ENCODE measurements at regions not wholly inside any gene's neighbourhood (a gene's known extent, or its start where the extent isn't known, plus 50 kb on each side); places are given as distances from the start of the nearest gene placed in this dataset.

DNA sequence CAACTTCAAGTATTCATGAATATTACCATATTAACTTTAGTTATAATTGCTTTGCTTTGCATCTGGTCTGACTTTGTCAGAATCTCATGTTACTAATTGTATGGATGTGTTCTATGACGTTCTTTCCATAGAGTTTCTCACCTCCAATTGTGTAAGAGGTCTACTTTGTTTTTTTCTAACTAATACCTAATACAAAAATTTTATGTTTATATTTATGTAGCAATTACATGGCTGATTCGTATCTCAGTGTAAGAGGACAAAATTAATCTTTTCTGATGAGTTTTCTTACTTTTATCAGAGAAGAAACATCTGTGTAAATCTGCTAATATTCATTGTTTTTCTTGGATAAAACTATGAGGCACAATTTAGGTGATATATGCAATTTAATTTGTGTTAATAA lies 224.8 kb upstream of the B3GALT2 start:
- Histone ChIP-seq H3K9me1 (ENCODE audit: control insufficient read depth, insufficient read depth, low read length) (no peaks in the 10 kb centered on the region), H3K79me2 (ENCODE audit: control insufficient read depth, insufficient read depth, low read length) (no peaks in the 10 kb centered on the region), H3K4me2 (ENCODE audit: insufficient read depth, low read length) (no peak overlapping the region), H3K9ac (ENCODE audit: insufficient read depth in 1 of 2, low read depth in 2 of 2, low read length in 2 of 2) (no peak overlapping the region), H4K20me1 (replicated peaks; ENCODE audit: control insufficient read depth, insufficient read depth, low read length) (no peaks in the 10 kb centered on the region), H3K4me3 (no peak overlapping the region), H3K27ac (ENCODE audit: extremely low read depth, low read depth, low read length) (no peak overlapping the region), H2AFZ (ENCODE audit: low read depth, low read length) (no peak overlapping the region), H3K27me3 (ENCODE audit: control insufficient read depth in 2 of 2, insufficient read depth in 2 of 2, low read length in 2 of 2) (no peaks in the 10 kb centered on the region), H3K9me3 (replicated peaks; ENCODE audit: control insufficient read depth, insufficient read depth, low read depth, low read length) (no peaks in the 10 kb centered on the region), H3K36me3 (ENCODE audit: control insufficient read depth, insufficient read depth, low read length) (no peaks in the 10 kb centered on the region), H3K4me1 (replicated peaks in 1 of 2; ENCODE audit: control insufficient read depth in 2 of 2, insufficient read depth in 2 of 2, low read length in 2 of 2) (no peaks in the 10 kb centered on the region)
- ChIA-PET POLR2A (no interaction called here), CTCF (ENCODE audit: low intra/inter-chr PET ratio) (no interaction called here)
- ATAC-seq: no peak
- no peak for DNase-seq (ENCODE audit: extremely low read depth in 1 of 4, low spot score in 3 of 4)
- no TSS peak for BruUV-seq (replicated peaks)
- intact Hi-C loops (cut with micrococcal nuclease): no loop called here
- 0% methylated on average over 2 of the region's 2 CpGs for WGBS (ENCODE audit: insufficient coverage, low coverage, missing lambda C conversion rate)
- FAIRE-seq: no peak
- in situ Hi-C loops (cut with MboI): no loop called here
- no peak for TF ChIP-seq SLC30A9 (CRISPR knock-in tag; IDR thresholded peaks at IDR 0.05)
- TF ChIP-seq, protein P1, sequence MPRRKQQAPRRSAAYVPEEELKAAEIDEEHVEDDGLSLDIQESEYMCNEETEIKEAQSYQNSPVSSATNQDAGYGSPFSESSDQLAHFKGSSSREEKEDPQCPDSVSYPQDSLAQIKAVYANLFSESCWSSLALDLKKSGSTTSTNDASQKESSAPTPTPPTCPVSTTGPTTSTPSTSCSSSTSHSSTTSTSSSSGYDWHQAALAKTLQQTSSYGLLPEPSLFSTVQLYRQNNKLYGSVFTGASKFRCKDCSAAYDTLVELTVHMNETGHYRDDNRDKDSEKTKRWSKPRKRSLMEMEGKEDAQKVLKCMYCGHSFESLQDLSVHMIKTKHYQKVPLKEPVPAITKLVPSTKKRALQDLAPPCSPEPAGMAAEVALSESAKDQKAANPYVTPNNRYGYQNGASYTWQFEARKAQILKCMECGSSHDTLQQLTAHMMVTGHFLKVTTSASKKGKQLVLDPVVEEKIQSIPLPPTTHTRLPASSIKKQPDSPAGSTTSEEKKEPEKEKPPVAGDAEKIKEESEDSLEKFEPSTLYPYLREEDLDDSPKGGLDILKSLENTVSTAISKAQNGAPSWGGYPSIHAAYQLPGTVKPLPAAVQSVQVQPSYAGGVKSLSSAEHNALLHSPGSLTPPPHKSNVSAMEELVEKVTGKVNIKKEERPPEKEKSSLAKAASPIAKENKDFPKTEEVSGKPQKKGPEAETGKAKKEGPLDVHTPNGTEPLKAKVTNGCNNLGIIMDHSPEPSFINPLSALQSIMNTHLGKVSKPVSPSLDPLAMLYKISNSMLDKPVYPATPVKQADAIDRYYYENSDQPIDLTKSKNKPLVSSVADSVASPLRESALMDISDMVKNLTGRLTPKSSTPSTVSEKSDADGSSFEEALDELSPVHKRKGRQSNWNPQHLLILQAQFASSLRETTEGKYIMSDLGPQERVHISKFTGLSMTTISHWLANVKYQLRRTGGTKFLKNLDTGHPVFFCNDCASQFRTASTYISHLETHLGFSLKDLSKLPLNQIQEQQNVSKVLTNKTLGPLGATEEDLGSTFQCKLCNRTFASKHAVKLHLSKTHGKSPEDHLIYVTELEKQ (CRISPR knock-in tag; IDR thresholded peaks at IDR 0.05): no peak
- no peak for TF ChIP-seq MLLT1 (IDR thresholded peaks at IDR 0.05)
- no peak for TF ChIP-seq ZFP91 (CRISPR knock-in tag; IDR thresholded peaks at IDR 0.05)
- TF ChIP-seq, protein P2, sequence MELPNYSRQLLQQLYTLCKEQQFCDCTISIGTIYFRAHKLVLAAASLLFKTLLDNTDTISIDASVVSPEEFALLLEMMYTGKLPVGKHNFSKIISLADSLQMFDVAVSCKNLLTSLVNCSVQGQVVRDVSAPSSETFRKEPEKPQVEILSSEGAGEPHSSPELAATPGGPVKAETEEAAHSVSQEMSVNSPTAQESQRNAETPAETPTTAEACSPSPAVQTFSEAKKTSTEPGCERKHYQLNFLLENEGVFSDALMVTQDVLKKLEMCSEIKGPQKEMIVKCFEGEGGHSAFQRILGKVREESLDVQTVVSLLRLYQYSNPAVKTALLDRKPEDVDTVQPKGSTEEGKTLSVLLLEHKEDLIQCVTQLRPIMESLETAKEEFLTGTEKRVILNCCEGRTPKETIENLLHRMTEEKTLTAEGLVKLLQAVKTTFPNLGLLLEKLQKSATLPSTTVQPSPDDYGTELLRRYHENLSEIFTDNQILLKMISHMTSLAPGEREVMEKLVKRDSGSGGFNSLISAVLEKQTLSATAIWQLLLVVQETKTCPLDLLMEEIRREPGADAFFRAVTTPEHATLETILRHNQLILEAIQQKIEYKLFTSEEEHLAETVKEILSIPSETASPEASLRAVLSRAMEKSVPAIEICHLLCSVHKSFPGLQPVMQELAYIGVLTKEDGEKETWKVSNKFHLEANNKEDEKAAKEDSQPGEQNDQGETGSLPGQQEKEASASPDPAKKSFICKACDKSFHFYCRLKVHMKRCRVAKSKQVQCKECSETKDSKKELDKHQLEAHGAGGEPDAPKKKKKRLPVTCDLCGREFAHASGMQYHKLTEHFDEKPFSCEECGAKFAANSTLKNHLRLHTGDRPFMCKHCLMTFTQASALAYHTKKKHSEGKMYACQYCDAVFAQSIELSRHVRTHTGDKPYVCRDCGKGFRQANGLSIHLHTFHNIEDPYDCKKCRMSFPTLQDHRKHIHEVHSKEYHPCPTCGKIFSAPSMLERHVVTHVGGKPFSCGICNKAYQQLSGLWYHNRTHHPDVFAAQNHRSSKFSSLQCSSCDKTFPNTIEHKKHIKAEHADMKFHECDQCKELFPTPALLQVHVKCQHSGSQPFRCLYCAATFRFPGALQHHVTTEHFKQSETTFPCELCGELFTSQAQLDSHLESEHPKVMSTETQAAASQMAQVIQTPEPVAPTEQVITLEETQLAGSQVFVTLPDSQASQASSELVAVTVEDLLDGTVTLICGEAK (IDR thresholded peaks at IDR 0.05): no peak
- TF ChIP-seq, protein P2 (CRISPR knock-in tag; IDR thresholded peaks at IDR 0.05): no peak
- no peak for TF ChIP-seq ARNT (IDR thresholded peaks at IDR 0.05)
- no peak for TF ChIP-seq CTBP1 (IDR thresholded peaks at IDR 0.05; ENCODE audit: borderline replicate concordance)

All from K562 (cell line).